NCI-H446 (cell line): ENCODE measurements at regions not wholly inside any gene's neighbourhood (a gene's known extent, or its start where the extent isn't known, plus 50 kb on each side); places are given as distances from the start of the nearest gene placed in this dataset.

Experiments
- DNase-seq, 2 experiments: peaks; one replicate each; lab custom pipeline; 2025; lab: John Stamatoyannopoulos, UW

DNA sequence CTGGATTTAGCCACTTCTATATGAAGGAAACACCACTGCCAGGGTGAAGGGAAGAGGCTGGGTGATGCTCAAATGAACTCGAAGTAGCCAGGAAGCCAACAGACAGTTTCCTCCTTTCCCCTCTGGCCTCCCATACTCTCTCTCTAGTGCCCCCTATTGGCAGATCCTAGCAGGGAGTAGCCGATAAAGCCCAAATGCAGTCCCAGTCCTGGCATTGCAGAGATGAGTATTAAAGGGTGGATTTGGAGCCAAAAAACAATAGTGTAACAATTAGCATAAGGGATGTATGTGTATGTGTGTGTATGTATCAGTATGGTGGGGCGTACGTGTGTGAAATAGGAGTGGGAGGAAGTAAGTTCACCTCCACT is 213.8 kb upstream of the LDB2 start:
- DNase-seq = no peak

DNA sequence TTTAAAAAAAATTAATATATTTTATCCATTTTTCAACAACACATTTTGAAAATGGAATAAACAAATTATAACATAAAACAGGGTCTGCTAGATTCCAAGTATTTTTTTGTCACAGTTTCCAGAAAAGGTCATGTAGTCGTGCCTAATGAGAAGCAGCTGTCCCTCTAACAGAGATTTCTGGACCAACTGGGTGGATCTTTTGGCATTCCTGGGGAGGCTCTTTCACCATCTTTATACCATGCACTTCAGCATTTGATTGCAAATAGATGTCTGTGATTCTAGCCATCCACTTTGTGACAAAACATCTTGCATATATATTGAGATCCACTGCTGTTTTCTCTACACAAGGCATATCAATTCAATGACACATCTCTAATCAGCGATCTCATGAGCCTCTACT is 210.7 kb upstream of the LDB2 start:
- no peak for DNase-seq

DNA sequence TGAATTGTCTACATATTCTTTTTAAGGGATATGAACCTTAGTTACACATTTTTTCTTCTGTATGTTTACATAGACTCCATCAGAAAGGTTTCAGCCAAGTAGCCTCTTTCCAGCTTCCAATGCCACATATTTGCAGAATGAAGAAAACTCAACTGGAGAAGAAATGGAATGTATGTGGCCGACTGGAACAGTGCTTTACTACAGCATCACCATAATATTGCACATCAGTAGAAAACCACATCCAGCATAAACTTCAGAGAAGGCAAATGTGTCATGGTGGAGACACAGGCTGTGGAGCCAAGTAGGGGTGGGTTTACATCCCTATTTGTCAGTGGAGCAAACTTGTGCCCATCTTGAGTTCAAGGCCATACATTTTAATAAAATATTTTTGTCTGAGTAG is 204.8 kb upstream of the LDB2 start:
- no peak for DNase-seq

DNA sequence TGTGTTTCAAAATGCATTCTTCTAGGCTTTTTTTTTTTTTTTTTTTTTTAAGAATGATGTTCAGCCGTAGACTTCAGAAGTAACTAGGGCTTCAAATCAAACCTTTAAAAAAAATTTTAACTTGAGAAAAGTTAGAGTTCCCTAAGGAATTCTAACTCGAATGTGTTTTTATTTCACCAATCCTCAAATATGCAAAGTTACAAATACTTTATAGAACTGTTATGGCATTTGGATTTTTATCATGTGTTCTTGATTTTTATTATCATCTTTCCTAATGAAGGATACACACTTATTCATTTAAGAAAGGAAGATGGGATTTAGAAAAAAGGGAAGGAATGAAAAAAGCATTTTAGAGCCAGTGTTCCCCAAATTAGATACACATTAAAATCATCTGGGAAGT is 200.6 kb upstream of the LDB2 start:
- DNase-seq = no peak

DNA sequence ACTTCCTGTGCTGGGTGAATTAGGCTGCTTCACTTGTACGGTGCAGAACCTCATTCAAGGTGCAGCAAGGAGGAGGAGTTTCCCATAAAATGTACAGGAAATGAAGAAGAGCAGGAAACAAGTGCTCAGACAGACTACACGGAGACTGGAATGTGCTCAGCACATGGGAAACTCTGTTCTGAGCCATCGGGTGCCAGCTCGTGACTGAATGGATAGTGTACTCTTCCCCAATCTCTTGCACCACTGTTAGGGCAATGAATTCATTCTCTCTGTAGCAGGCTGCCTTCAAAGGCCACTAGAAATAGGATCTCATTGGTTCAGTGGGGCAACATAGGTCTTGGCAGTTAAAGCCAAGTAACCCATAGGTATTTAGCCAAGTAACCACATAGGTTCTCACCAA is 200.0 kb upstream of the LDB2 start:
- no peak for DNase-seq

DNA sequence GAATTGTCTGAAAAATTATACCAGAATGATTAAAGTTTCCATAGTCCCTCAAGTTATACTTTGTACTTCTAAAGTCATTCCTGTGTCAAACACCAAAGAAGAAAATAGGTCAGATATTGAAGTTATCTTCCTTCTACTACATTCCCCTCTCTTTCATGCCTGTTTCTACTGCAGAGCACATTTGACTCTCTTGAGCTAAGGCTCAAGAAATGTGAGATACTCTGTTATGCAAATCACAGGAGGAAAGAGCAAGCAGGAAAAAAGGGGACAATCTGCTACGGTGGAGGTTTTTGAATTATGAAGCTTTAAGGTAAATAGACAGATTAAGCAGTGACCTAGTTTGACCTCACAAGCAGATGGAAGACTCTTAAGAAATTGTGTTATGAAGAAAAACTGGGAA is 198.9 kb upstream of the LDB2 start:
- no peak for DNase-seq

DNA sequence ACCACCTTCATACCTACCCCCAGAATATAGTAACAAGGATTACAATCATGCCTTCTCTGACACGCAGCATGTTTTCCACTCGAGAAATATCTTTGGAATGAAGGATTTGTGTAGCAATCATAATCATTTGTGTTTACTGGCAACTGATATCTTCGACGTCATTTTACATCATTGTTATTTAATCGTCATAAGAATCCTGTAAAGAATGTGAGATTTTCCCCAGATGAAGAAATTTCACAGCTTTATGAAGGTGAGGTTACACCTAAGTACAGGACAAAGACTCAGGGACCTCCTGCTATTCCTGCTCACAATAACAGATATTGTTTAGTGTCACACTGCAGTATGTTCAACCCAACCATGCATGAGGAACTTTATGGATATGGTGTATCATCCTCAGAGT is 198.2 kb upstream of the LDB2 start:
- no peak for DNase-seq

DNA sequence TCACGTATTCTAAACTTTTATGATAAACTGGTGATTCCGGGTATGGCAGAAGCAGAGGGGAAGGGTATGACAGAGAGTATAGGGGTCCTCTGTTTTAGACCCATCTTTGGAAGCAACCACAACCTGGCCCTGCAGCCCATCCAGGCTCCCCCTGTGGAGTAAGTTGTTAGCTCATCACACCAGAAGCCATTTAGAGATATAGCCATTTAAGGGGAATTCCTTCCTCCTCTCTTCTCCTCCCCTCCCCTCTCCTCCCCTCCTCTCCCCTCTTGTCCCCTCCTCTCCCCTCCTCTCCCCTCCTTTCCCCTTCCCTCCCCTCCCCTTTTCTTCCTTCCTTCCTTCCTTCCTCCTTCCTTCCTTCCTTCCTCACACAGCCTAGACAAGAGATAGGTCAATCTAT is 197.3 kb upstream of the LDB2 start:
- no peak for DNase-seq

DNA sequence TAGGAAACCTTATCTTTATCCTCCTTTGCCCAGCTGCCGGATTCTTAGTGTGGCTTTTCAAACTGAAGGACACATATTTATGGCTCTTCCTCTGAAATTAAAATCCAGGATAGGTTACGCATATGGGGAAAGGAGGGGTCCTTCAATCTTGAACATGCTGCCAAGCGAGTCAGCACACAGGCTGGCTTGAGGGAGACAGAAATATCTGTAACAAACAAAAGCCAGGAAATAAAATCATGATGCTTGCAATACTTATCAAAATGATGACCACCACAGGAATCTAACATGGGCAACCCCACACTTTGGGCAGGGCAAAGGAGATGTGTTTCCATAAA is 196.4 kb upstream of the LDB2 start:
- no peak for DNase-seq

DNA sequence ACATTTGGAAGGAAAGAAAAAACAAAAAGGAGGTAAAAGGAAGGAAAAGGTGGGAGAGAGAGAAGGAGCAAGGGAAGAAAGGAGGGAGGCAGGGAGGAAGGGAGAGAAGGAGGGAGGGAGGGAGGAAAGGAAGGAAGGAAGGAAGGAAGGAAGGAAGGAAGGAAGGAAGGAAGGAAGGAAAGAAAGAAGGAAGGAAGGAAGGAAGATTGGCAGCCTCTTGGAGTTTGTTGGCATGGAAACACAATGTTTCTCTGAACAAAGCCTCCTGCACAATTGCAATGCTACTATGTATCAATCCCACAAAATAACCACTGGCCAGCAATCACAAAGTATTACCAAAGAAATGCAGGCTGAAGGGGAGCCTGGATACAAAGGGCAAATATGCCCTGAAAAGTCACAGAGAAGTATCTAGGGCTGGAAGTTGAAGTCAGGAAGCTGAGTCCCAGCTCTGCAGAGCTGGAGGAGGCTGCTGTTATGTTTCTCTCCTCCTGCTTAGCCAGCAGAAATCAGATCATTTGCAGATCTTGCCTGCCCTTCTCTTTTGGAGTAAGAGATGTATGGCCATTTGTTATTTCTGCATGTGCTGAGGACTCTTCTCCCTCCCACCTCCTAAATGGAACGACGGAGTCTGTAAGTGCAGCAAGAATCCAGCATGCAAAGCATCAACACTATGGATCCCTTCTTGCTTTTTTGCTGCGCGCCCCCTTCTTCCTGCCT is 195.9 kb upstream of the LDB2 start:
- DNase-seq = no peak

DNA sequence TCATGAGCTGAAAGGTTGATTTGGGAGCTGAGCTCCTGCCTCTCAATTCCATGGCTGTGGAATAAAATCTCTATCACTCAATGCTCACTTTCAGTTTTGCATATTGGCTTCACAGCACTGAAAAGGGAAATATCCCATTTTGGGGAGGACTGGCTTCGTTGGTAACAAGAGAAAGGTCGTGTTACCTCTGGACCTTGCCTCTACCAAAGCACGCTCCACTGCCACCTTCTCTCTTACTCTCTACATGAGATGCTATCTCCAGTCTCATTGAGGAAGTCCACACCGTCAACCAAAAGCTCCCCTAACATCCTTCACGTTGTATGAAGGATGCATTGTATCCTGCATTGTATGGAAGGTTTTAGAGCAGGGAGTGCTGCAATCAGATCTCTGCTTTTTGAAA is 195.0 kb upstream of the LDB2 start:
- DNase-seq = no peak

DNA sequence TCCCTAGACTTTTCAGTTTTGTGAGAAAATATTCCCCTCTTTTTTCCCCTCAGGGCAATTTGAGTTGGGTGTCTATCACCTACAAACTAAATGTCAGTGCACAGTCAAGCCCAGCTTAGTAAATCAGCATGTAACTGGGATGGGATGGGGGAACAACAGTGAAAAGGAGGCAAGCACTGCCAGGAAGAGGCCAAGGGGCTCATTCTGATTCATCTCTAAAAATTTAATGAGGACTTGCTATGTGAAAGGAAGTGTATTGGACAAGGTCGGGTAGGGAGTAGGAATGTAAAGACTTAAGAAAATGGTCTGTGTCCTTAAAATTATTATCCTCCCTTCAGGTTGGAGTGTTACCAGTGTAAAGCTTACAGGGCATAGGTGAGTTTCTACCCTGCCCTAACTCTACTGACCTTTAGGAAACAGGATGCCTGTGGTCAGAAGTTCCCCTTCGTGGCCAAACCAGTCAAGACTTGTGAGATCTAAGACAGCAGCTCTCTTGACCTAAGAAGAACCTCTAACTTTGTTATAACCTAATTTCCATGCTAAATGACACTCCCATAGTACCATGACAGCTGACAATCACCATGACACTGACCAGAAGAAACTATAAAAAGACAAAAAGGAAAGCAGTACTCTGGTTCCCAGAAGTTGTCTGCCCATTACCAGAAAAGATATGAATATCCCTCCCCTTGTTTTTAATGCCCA is 194.4 kb upstream of the LDB2 start:
- no peak for DNase-seq

DNA sequence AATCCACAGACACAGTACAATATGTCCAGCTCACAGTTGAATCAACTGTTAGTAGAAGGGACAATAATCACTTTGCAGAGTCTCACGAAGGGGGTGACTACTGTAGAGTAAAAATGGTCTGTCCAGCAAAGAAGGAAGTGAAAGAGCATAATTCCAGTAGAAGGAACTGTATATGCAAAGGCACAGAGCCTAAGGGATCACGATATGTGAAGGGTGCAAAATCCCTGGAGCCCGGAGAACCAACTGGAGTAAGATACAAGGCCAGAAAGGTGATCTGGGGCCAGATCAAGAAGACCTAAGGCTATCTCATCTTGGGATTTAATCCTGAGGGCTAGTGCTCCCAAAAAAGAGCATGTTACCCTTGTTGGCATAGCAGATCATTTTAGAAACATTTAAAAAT is 192.7 kb upstream of the LDB2 start:
- no peak for DNase-seq

DNA sequence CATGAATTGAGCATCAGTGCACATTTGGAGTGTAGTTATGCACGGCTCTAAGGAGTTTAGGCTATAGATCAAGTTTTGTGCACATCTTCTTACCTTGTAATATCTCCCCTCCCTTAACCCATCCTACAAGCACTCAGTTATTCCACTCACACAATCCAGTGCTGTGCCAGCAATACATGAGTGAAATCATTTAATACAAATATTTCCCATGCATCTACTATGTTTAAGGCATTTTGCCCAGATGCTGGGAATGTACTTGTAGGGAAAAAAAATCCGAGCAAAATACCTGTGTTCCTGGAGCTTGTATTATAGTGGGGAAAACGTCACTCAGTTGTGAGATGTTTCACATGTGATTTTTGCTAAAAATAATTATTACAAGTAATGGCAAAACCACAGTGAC is 191.6 kb upstream of the LDB2 start:
- no peak for DNase-seq

DNA sequence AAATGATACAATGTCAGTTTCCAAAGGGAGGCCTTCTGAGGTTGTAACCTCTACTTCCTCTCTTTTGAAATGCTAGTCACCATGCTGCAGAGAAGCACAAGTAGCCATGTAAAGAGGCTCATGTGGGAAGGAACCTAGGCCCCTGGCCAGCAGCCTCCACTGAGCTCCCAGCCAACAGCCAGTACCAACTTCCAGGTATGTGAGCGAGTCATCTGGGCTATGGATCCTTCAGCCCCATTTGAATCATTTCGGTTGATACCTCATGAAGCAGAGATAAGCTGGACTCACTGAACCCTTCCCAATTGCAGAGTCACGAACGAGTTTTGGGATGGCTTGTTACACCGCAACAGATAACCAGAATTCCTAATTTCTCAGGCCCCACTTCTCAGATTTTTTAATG is 187.0 kb upstream of the LDB2 start:
- DNase-seq = no peak

DNA sequence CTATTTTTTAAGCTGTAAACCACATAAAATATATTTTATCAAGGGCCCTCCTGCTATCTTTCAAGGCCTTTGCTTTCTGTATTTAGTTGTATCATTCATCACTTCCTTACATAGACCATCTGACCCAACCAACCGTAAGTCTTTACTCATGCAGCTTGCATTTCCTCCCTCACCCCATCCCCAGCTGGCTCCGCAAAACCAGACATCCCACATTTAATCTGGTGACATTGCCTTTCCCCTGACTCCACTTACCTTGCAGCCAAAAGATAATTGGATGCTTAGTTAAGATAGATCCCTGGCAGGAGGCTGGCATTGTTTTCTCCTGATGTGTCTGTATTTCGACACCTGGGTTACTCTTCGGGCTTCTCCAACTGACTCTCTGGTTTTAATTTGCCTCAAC is 183.7 kb upstream of the LDB2 start:
- DNase-seq = no peak

DNA sequence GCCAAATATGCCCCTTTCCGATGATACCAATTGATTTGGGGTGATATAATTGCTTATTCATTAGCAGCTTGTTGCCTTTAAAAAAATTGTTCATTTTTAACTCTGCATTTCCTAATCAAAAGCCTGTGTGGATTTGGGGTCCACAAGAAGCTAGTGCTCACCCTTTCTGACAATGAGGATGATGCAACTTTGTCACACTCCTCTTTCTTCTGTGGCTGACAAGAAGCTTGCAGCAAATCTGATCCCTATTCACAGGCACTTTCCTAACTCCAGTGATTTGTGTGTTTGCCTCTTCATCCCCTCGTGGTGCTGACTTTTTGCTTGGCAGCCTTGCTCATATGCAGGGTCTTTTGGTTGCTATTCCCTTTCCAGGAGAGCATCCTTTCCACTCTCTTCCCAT is 182.7 kb upstream of the LDB2 start:
- no peak for DNase-seq

DNA sequence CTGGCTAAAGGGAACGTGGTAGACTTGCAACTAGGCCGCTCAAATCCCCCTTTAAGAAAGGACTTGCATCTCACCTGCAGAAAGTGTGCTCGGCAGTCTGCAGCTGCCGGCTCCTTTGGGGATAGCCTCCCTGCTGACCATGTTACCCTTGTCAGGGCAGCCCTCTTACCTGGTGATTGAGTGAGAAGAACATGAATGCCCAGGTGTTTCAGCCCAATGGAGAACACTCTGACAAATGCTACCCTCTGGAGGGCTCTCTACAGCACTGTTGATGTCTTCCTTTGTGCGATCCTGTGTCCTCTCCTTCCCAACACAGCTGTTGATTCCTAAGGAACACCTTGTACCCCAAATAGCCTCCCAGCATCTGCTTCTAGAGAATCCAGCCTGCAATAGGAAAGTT is 178.7 kb upstream of the LDB2 start:
- DNase-seq = no peak

DNA sequence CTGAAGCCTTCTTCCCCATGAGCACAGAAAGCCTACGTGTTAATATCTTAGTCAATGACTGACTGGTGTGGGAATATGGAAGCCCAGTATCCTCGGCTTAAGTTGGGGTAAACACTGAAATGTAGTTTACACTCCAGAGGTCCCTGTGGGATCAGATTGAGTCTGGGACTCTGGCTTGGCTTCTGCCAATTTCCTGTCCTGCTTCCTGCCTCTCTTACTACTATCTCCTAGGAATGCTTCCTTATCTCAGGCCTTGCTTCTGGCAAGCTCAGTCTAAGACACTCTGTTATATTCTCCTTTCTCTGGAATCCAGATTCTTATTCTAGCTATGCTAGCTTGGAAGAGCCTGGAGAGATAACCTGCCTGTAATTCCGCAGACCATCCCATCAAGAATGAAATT is 174.0 kb upstream of the LDB2 start:
- DNase-seq = no peak

DNA sequence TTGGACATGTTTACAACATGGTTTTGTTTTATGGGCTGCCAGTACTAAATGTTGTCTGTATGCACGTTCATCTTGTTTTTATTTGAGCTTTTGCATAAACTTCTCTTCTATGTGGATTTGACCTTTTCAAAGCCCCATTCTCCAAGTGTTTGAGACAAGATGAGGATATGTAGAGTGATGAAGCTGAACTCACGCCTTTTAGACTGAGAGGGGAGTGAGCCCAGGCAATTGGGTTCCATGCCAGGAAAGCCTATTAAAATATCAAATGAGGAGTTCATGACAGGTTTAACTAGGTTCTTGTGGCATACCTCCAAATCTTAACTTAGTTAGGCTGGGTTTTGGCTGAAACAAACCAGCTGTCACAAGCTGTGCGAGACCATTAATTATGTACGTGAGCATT is 170.4 kb upstream of the LDB2 start:
- DNase-seq = peak in 1 of 2 experiments; percentile 58

DNA sequence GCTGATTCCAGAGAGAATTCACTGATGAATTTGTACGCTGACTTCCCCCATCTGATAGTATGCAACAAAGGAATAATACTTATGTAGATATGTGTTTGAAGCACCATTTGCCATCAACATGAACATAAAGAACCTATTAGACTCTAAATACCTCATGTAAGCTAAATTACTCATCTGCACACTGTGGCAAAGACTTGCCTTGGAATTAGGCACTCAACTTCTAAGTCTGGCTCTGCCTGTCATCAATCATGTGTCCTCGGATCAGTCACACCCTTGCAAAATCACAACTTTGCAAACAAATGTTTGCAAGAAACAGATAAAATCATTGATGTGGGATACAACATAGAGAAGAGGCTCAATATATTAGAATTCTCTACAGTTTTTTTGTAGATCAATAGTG is 169.9 kb upstream of the LDB2 start:
- DNase-seq = no peak

DNA sequence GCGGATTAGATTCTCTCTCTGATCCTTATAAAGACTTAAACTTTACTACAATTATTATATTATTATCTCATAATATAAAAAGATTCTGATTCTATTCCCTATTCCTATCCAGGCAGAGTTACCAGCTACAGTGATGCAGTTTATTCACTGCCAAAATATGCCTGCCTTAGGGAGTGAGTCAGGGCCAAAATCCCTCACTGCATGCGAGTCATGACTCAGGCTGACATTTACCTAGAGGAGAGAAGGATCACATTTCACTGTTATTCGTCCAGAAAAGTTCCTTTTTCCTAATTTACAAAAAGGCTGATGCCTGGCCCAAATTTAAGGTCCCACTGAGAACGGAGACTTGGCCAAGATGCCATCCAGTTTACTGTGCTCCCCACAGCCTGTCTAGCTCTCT is 168.5 kb upstream of the LDB2 start:
- peak in 1 of 2 experiments; percentile 36 for DNase-seq

DNA sequence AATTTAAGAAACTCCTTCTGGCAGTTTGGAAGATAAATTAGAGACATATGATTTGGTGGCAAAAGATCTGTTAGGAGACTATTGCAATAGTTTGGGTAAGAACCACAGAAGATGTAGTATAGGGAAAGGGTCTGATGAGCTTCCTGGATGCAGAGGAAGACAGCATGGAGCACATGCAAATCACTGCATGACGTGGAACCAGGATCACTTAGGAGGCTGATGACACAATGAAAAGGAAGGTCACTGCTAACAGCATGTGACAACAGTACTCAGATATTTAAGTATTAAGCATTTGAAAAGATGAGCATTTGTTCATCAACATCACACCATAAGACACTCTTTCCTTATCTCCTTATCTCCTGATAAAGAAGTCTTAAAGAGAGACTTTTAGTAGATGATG is 167.8 kb upstream of the LDB2 start:
- DNase-seq = no peak

DNA sequence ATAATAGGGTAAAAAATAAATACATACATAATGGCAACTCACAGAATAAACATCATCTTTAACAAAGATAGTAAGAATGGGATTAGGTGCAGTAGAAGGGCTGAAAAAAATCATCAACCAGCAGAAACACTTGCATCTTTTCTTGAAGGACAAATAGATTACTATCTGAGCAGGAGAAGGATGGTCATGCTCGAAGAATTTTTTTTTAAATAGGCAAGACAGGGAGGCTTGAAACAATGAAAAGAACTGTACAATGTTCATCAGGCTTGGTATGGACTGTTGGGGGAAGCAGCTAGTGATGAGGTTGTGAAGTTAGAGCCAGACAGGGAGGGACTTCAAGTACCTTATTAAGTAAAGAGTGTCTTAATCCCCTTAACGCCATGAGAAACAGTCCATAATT is 167.4 kb upstream of the LDB2 start:
- DNase-seq = no peak
